Dendritic cell treated with granulocyte-macrophage colony-stimulating factor and Interleukin-4, amounts not matched to agents 40 ng/mL and 50 ng/mL, for 4 days (primary cell): ENCODE measurements at regions not wholly inside any gene's neighbourhood (a gene's known extent, or its start where the extent isn't known, plus 50 kb on each side); places are given as distances from the start of the nearest gene placed in this dataset.

Experiments
- H3K27ac Mint-ChIP-seq: one replicate; pipeline ENCODE4 v1.8.0; 2022; ENCODE audit warnings: mild to moderate bottlenecking, mixed read lengths
- H3K27me3 Mint-ChIP-seq: one replicate; pipeline ENCODE4 v1.8.0; 2022; ENCODE audit warnings: mild to moderate bottlenecking, mixed read lengths
- H3K36me3 Mint-ChIP-seq: one replicate; pipeline ENCODE4 v1.8.0; 2022; ENCODE audit warnings: low read depth, mixed read lengths
- H3K4me1 Mint-ChIP-seq: one replicate; pipeline ENCODE4 v1.8.0; 2022; ENCODE audit warnings: low read depth, mixed read lengths
- H3K4me3 Mint-ChIP-seq: one replicate; pipeline ENCODE4 v1.8.0; 2022; ENCODE audit warnings: mild to moderate bottlenecking, moderate library complexity, mixed read lengths
- H3K9me3 Mint-ChIP-seq: one replicate; pipeline ENCODE4 v1.8.0; 2022; ENCODE audit warnings: mixed read lengths
- intact Hi-C: fragments of 100-400 bp; cut with micrococcal nuclease; formaldehyde crosslinking; loops from one replicate; pipeline ENCODE4 v1.15.0; 2022

GRCh38 chr6:95117236-95117635 lies 460.1 kb upstream of the MANEA start:
- intact Hi-C loops, result no loop called here
- no peak overlapping the region for H3K4me3 Mint-ChIP-seq
- no peaks in the 10 kb centered on the region for H3K9me3 Mint-ChIP-seq
- no peak overlapping the region for H3K27ac Mint-ChIP-seq
- no peaks in the 10 kb centered on the region for H3K27me3 Mint-ChIP-seq
- H3K36me3 Mint-ChIP-seq, result no peaks in the 10 kb centered on the region
- H3K4me1 Mint-ChIP-seq, result no peaks in the 10 kb centered on the region

- Mint-ChIP-seq H3K27ac (no peak overlapping the region), H3K9me3 (no peaks in the 10 kb centered on the region), H3K36me3 (no peaks in the 10 kb centered on the region), H3K4me1 (no peaks in the 10 kb centered on the region), H3K4me3 (no peak overlapping the region), H3K27me3 (no peaks in the 10 kb centered on the region)
- intact Hi-C loops, result no loop called here
These were observed 457.4 kb upstream of the MANEA start for GRCh38 chr6:95119927-95120326.

- H3K27ac Mint-ChIP-seq, result no peak overlapping the region
- H3K27me3 Mint-ChIP-seq, result no peaks in the 10 kb centered on the region
- intact Hi-C loops, result no loop called here
- H3K36me3 Mint-ChIP-seq, result no peaks in the 10 kb centered on the region
- H3K4me1 Mint-ChIP-seq, result no peaks in the 10 kb centered on the region
- H3K9me3 Mint-ChIP-seq, result no peaks in the 10 kb centered on the region
- no peak overlapping the region for H3K4me3 Mint-ChIP-seq
These were observed 456.4 kb upstream of the MANEA start for GRCh38 chr6:95120984-95121383.

DNA sequence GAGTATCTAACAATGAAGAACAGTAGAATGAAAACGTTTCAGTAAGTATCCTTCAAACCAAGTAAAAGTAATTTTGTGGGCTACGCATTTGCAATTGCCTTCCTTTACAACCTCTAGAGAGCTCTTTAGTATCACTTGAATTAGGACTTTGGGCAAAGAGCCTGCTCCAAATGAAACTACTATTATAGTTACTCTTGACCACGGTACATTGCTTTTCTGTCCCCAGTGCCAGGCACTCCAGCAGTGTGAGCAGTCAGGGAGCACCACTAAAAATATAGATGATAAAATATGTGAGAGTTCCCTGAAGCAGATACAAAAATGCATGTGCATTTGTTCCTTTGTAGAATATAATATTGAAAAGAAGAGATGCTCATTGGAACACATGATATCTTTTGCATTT lies 450.1 kb upstream of the MANEA start:
- Mint-ChIP-seq H3K9me3 (no peaks in the 10 kb centered on the region), H3K4me3 (no peak overlapping the region), H3K4me1 (no peaks in the 10 kb centered on the region), H3K27me3 (no peaks in the 10 kb centered on the region), H3K27ac (no peak overlapping the region), H3K36me3 (no peaks in the 10 kb centered on the region)
- intact Hi-C loops, result no loop called here

- Mint-ChIP-seq H3K27ac (no peak overlapping the region), H3K9me3 (no peaks in the 10 kb centered on the region), H3K36me3 (no peaks in the 10 kb centered on the region), H3K4me3 (no peak overlapping the region), H3K4me1 (no peaks in the 10 kb centered on the region), H3K27me3 (no peaks in the 10 kb centered on the region)
- intact Hi-C loops, result no loop called here
These were observed 448.9 kb upstream of the MANEA start for GRCh38 chr6:95128439-95128838.

- H3K4me3 Mint-ChIP-seq, result no peak overlapping the region
- intact Hi-C loops, result no loop called here
- no peaks in the 10 kb centered on the region for H3K27me3 Mint-ChIP-seq
- no peaks in the 10 kb centered on the region for H3K36me3 Mint-ChIP-seq
- no peaks in the 10 kb centered on the region for H3K4me1 Mint-ChIP-seq
- H3K9me3 Mint-ChIP-seq, result no peaks in the 10 kb centered on the region
- no peak overlapping the region for H3K27ac Mint-ChIP-seq
These were observed 448.4 kb upstream of the MANEA start for GRCh38 chr6:95128947-95129346.

- Mint-ChIP-seq H3K4me1 (no peaks in the 10 kb centered on the region), H3K4me3 (no peak overlapping the region), H3K27ac (no peak overlapping the region), H3K36me3 (no peaks in the 10 kb centered on the region), H3K9me3 (no peaks in the 10 kb centered on the region), H3K27me3 (no peaks in the 10 kb centered on the region)
- intact Hi-C loops, result no loop called here
These were observed 443.8 kb upstream of the MANEA start for GRCh38 chr6:95133578-95133977.

DNA sequence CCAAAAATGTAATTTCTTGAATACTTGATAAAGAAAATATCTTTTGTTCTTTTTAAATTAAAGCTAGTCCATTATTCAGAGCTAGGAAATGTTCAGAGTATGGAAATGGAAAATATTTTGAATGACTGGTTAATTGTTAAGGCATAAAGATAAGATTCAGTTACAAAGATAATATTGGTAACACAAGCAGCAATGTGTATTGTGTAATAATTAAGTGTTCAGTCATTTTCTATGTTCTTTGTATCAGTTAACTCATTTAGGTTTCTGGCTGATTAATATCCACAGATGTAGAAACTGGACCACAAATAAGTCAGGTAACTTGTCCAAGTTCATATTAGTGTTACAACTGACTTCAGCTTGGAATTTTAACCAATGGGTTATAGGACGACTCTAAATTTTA lies 442.2 kb upstream of the MANEA start:
- Mint-ChIP-seq H3K27me3 (no peaks in the 10 kb centered on the region), H3K4me3 (no peak overlapping the region), H3K4me1 (no peaks in the 10 kb centered on the region), H3K9me3 (no peaks in the 10 kb centered on the region), H3K36me3 (no peaks in the 10 kb centered on the region), H3K27ac (no peak overlapping the region)
- intact Hi-C loops, result no loop called here

DNA sequence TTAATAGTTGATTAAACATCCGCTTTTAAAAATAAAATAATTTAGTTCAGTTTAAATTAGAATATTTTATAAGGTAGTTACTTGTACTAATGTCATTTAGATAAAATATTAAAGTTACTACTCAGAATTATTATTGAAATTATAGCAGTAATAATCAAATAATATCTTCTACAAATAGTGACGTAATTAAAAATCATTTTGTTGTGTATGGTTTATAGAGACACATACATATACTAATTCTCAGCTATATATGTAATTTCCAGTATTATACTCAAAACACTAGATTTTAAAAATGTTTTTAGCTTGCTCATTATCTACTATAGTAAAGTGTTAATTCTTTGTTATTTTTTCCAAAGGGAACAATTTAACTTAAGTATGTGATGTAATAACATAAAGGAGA lies 435.2 kb upstream of the MANEA start:
- intact Hi-C loops, result no loop called here
- Mint-ChIP-seq H3K27ac (no peak overlapping the region), H3K4me3 (no peak overlapping the region)

GRCh38 chr6:95142661-95143335 lies 434.5 kb upstream of the MANEA start:
- no peaks in the 10 kb centered on the region for H3K4me1 Mint-ChIP-seq
- H3K27me3 Mint-ChIP-seq, result no peaks in the 10 kb centered on the region
- no peak overlapping the region for H3K27ac Mint-ChIP-seq
- no peaks in the 10 kb centered on the region for H3K9me3 Mint-ChIP-seq
- no peak overlapping the region for H3K4me3 Mint-ChIP-seq
- intact Hi-C loops, result no loop called here
- no peaks in the 10 kb centered on the region for H3K36me3 Mint-ChIP-seq

More for the DNA sequence above, 435.2 kb upstream of the MANEA start:
- H3K36me3 Mint-ChIP-seq, result no peaks in the 10 kb centered on the region
- no peaks in the 10 kb centered on the region for H3K27me3 Mint-ChIP-seq
- no peaks in the 10 kb centered on the region for H3K9me3 Mint-ChIP-seq
- H3K4me1 Mint-ChIP-seq, result no peaks in the 10 kb centered on the region

DNA sequence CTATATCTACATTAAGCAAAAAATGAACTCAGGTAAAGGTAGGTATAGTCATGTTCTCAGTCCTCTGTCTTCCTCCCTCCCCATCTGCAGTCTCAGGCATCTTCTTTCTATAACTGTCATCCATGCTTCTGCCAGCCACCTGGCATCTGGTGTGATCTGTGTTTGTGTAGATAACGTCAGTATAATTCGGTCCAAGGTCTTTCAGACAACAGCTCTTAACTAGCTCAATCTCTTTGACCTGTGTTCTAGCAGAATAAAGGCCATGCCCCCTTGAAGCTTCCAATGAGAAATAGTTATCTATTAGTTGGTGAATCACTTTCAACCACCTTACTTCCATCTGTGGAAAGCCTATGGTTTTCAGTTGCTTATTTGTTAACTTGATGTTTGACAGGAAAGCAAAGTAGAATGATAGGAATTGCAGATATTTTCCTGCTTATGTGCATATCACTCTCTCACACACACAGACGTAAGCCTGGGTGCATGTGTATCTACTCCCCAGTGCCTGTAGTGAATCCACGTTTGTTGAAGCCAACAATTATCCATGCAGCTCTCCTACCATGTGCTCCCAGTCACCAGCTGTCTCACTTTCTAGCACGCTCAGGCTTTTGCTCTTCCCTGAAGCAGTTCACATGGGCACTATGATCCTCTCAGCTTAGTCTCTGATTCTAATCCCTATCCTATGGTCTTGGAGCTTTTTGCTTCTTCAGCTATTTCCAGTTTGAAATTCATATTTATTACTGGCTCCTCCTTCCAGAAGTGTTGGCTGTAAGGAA lies 433.7 kb upstream of the MANEA start:
- H3K4me3 Mint-ChIP-seq, result no peak overlapping the region
- no peaks in the 10 kb centered on the region for H3K36me3 Mint-ChIP-seq
- intact Hi-C loops, result no loop called here
- H3K4me1 Mint-ChIP-seq, result no peaks in the 10 kb centered on the region
- no peaks in the 10 kb centered on the region for H3K9me3 Mint-ChIP-seq
- no peak overlapping the region for H3K27ac Mint-ChIP-seq
- H3K27me3 Mint-ChIP-seq, result no peaks in the 10 kb centered on the region

- no peaks in the 10 kb centered on the region for H3K36me3 Mint-ChIP-seq
- H3K4me1 Mint-ChIP-seq, result no peaks in the 10 kb centered on the region
- no peaks in the 10 kb centered on the region for H3K9me3 Mint-ChIP-seq
- intact Hi-C loops, result no loop called here
- no peak overlapping the region for H3K4me3 Mint-ChIP-seq
- no peak overlapping the region for H3K27ac Mint-ChIP-seq
- H3K27me3 Mint-ChIP-seq, result no peaks in the 10 kb centered on the region
These were observed 431.9 kb upstream of the MANEA start for GRCh38 chr6:95145457-95145856.

GRCh38 chr6:95159557-95159956 lies 417.8 kb upstream of the MANEA start:
- H3K36me3 Mint-ChIP-seq, result no peaks in the 10 kb centered on the region
- no peak overlapping the region for H3K4me3 Mint-ChIP-seq
- H3K9me3 Mint-ChIP-seq, result no peaks in the 10 kb centered on the region
- H3K4me1 Mint-ChIP-seq, result no peaks in the 10 kb centered on the region
- H3K27me3 Mint-ChIP-seq, result no peaks in the 10 kb centered on the region
- no peak overlapping the region for H3K27ac Mint-ChIP-seq
- intact Hi-C loops, result no loop called here

- Mint-ChIP-seq H3K27me3 (no peaks in the 10 kb centered on the region), H3K4me1 (no peaks in the 10 kb centered on the region), H3K4me3 (no peak overlapping the region), H3K36me3 (no peaks in the 10 kb centered on the region), H3K9me3 (no peaks in the 10 kb centered on the region), H3K27ac (no peak overlapping the region)
- intact Hi-C loops, result no loop called here
These were observed 407.6 kb upstream of the MANEA start for GRCh38 chr6:95169775-95170174.
